Fibroblast of gingiva (primary cell): ENCODE measurements at regions not wholly inside any gene's neighbourhood (a gene's known extent, or its start where the extent isn't known, plus 50 kb on each side); places are given as distances from the start of the nearest gene placed in this dataset.
A peak's percentile ranks its signal among the peaks of the same experiment; 100 is the strongest.

Experiments
- DNase-seq: peaks from one replicate; pipeline ENCODE4 v3.0.0-alpha.2; 2011; ENCODE audit warnings: low read depth

DNA sequence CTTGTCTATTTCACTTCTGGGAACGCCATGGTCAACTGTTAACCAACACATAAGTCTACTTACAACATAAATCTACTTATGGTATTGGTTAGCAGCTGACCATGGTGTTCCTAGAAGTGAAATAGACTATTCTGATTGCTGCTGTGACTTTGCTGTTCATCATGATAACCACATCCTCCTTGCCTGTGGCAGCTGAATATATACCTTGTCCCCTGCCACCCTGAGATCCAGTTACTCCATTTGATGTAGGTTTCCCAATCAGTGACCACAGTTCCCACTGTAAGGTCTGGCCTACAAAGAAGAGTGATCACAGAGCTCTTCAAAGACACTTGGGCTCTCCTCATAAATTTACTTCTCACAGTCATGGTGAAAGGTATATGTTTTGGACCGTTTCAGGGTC is 66.8 kb upstream of the ALDH1A3 start:
- no peak for DNase-seq

DNA sequence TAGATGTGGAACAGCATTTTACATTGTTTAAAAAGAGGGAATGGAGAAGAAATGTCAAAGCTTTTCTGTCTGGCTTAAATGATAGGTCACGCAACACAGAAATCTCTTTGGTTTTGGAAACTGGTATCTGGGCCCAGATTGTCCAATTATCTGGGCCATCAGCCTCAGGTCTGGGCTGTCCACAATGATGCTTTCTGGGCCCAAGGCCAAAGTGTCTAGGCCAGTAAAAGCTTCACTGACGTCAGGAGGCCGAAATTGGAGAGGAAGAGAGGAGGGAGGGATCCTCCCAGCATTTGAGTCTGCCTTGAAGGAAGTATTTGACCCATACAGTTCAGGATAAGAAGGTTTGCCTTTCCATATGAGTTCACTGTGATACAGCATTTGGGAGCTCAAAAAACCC is 60.7 kb upstream of the ALDH1A3 start:
- peak; percentile 72 for DNase-seq

DNA sequence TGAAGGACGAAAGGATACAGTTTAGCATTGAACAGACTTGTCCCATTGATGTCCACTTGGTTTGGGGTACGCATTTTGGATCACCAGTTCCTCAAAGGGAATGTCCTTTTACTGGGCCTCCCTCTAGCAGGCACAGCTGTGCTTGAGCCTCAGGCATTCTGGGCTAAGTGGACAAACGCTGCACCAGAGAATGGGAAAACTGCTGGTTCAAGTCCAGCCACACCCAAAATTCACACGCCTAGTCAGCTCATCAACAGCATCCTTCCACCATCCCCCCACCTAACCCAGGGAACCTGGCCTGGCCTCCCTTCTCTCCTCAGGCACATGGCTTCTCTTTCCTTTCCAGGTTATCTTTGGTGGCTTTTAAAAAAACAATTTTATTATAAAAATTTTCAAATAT is 59.1 kb upstream of the ALDH1A3 start:
- DNase-seq = no peak

DNA sequence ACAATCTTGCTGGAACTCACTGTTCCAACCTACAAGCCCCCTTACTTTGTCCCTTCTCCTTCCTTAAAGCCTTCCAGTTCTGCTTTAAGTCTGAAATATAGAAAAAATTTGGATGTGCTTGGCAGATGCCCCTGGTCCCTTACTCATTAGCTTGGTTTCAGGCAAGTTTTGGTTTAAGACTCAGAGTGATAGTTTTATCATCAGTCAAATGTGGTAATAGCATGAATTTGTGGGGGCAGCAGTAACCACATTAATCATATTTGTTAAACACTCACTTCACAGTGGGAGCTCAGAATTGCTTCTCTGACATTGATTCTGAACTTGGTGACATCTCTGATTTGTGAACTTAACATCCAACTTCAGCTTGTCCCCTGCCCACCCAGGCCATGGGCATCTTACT is 58.3 kb upstream of the ALDH1A3 start:
- no peak for DNase-seq

DNA sequence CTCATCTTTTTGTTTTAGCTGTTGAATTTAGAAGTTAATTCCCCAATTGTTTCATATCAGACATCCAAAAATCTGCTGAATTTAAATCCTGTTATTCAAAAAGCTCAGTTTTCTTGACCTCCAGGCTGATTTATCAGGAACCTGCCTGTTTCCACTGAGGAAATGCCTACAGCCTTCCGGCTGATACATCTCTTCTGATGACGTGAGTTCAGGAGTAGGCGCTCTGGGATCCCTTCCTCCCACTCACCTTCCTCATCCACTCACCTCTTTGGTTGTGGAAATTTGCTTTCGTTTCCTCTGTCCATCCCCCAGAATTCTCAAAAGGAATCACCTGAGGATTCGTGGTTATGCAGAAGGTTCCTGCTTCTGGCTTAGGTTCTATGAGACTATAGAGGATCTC is 55.4 kb upstream of the ALDH1A3 start:
- DNase-seq = no peak

DNA sequence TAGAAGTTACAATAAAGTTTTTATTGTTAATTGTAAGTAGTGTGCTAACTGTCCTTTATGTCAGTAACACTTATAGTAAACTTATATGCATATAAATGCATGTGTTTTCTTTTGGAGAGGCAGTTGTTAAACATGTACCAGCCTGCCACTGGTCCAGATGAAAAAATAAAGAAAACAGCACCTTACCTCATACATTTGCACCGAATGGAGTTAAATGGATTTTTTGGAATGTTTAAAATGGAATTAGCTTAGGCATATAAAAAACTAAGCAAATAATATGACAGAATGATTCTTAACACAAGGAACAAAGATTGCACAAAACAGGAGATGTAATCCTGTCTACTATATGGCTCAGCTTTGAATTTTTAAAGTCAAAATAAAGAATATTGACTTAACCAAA is 50.2 kb upstream of the ALDH1A3 start:
- no peak for DNase-seq
